ENCODE measurements at regions not wholly inside any gene's neighbourhood (a gene's known extent, or its start where the extent isn't known, plus 50 kb on each side); places are given as distances from the start of the nearest gene placed in this dataset.

- DNase-seq (ENCODE audit: low read depth in 2 of 2) = no peak
- TF ChIP-seq, protein P1, sequence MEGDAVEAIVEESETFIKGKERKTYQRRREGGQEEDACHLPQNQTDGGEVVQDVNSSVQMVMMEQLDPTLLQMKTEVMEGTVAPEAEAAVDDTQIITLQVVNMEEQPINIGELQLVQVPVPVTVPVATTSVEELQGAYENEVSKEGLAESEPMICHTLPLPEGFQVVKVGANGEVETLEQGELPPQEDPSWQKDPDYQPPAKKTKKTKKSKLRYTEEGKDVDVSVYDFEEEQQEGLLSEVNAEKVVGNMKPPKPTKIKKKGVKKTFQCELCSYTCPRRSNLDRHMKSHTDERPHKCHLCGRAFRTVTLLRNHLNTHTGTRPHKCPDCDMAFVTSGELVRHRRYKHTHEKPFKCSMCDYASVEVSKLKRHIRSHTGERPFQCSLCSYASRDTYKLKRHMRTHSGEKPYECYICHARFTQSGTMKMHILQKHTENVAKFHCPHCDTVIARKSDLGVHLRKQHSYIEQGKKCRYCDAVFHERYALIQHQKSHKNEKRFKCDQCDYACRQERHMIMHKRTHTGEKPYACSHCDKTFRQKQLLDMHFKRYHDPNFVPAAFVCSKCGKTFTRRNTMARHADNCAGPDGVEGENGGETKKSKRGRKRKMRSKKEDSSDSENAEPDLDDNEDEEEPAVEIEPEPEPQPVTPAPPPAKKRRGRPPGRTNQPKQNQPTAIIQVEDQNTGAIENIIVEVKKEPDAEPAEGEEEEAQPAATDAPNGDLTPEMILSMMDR (IDR thresholded peaks at IDR 0.05; ENCODE audit: low read depth, low read length) = no peak
- no peak overlapping the region for H3K4me3 ChIP-seq (replicated peaks in 1 of 2; ENCODE audit: low read depth in 2 of 2, low read length in 2 of 2)
Measured at GRCh38 chr6:1080453-1081337, 231.2 kb upstream of the FOXQ1 start.

- TF ChIP-seq, protein P1 (IDR thresholded peaks at IDR 0.05; ENCODE audit: low read depth, low read length) = no peak
- no peak overlapping the region for H3K4me3 ChIP-seq (replicated peaks in 1 of 2; ENCODE audit: low read depth in 2 of 2, low read length in 2 of 2)
- no peak for DNase-seq (ENCODE audit: low read depth in 2 of 2)
Measured at GRCh38 chr6:1079525-1079924, 232.4 kb upstream of the FOXQ1 start.

DNA sequence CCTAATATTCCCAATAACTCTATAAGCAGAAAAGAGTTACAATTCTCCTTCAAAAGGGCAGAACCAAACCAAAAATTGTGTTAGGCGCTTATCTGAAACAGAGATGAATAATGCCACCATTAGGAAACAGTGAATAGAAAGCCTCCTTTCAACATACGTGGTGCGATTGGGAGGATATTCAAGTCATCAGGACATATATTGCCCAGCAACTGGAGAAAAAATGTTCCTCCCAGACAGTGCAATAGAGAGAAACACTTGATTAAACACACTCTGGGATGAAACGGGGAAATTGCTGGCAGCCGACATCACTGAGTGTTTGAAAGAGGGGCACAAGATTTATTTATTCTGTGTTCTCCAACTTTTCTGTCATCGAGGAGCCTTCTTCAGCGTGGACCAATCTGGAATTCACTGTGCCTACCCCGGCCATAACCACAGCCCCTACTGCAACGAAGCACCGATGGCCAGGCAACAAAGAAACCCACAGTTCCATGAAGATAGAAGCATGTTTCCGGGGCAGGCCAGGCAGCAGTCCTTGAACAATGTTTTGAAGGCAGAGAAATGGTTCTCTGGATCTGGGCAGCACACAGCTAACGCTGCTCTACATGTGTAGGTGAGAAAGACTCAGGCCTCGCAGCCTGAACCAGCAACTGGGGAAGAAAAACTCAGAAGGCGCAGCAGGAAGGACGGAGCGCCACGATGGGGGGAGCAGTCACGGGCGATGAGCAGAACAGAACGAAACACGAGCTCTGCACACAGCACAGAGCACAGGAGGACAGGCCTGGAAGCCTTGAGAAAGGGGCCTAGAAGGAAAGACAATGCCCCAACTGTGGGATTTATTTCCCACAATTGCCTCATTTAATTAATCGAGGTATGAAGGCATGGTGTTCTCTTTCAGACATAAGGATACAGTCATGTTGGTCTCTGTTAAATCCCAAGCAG, 234.2 kb upstream of the FOXQ1 start:
- H3K4me3 ChIP-seq (replicated peaks in 1 of 2; ENCODE audit: low read depth in 2 of 2, low read length in 2 of 2) = no peak overlapping the region
- DNase-seq (ENCODE audit: low read depth in 2 of 2) = no peak
- TF ChIP-seq, protein P1 (IDR thresholded peaks at IDR 0.05; ENCODE audit: low read depth, low read length) = no peak

GRCh38 chr6:1076531-1077459, 235.1 kb upstream of the FOXQ1 start:
- no peak overlapping the region for H3K4me3 ChIP-seq (replicated peaks in 1 of 2; ENCODE audit: low read depth in 2 of 2, low read length in 2 of 2)
- TF ChIP-seq, protein P1 (IDR thresholded peaks at IDR 0.05; ENCODE audit: low read depth, low read length) = no peak
- no peak for DNase-seq (ENCODE audit: low read depth in 2 of 2)

DNA sequence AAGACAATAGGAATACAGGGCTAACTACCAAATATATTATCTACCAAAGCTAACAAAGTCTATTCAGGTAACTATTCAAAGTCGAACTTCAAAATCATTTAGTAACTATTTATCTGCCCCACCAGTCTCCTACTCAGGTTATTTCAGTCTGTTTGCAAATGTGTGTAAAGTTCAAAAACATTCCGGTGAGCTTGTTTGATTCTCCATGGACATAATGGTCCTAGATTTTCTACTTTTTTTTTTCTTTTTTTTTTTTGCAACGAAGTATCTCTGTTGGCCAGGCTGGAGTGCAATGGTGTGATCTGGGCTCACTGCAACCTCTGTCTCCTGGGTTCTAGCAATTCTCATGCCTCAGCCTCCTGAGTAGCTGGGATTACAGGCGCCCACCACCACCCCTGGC, 236.0 kb upstream of the FOXQ1 start:
- H3K4me3 ChIP-seq (replicated peaks in 1 of 2; ENCODE audit: low read depth in 2 of 2, low read length in 2 of 2) = no peak overlapping the region
- no peak for DNase-seq (ENCODE audit: low read depth in 2 of 2)
- TF ChIP-seq, protein P1 (IDR thresholded peaks at IDR 0.05; ENCODE audit: low read depth, low read length) = no peak

DNA sequence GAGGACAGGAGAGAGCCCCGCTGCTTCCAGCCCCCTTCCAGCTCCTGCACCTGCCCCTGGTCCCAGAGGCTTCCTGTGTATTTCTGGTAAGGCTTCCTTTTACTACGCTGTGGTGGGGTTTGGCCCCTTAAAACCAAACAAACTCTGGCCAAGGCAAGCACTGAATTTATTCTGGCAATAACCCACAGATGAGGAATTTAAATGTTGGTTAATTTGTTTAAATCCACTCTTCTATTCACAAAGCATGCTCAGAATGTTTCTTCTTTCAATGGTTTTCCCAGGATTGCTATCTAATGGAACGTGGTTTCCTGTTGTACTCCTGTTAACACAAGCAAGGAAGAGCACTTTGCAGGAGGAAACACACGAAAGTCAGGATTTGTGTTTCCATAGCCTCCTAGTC, 236.5 kb upstream of the FOXQ1 start:
- TF ChIP-seq, protein P1 (IDR thresholded peaks at IDR 0.05; ENCODE audit: low read depth, low read length) = no peak
- DNase-seq (ENCODE audit: low read depth in 2 of 2) = no peak
- H3K4me3 ChIP-seq (replicated peaks in 1 of 2; ENCODE audit: low read depth in 2 of 2, low read length in 2 of 2) = no peak overlapping the region
